ENCODE measurements at regions not wholly inside any gene's neighbourhood (a gene's known extent, or its start where the extent isn't known, plus 50 kb on each side); places are given as distances from the start of the nearest gene placed in this dataset.

DNA sequence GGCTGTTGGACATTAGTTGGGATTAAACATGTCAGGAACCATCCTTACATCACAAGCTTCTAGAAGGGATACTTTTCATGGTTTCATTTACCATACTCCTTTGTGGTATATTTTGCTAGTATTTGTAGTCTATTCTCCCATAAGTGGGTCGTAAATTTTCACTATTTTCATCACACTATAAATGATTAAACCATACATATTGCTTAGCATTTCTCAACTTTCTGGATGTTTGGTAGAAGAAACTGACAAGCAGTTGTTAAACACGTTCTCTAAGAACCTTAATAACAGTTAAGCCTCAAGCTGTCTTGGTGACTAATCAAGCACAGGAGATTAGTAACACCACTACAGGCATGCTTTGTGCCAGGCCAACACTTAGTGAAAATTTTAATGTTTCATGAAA lies 375.5 kb downstream of the NAF1 start:
- no peaks in the 10 kb centered on the region for H3K4me1 Mint-ChIP-seq
- H3K4me3 Mint-ChIP-seq, result no peak overlapping the region
- Histone ChIP-seq H4K20me1 (replicated peaks; ENCODE audit: insufficient read depth) (no peaks in the 10 kb centered on the region), H3K4me2 (no peak overlapping the region), H3K9me2 (ENCODE audit: insufficient read depth) (no peaks in the 10 kb centered on the region), H3K4me1 (ENCODE audit: insufficient read depth) (no peaks in the 10 kb centered on the region), H3K79me2 (replicated peaks; ENCODE audit: insufficient read depth) (no peaks in the 10 kb centered on the region), H3K4me3 (no peak overlapping the region), H2AFZ (no peak overlapping the region), H3F3A (replicated peaks; ENCODE audit: low read depth) (no peaks in the 10 kb centered on the region), H3K27ac (ENCODE audit: low read depth) (no peak overlapping the region), H3K27me3 (ENCODE audit: insufficient read depth) (no peaks in the 10 kb centered on the region), H3K36me3 (ENCODE audit: insufficient read depth) (no peaks in the 10 kb centered on the region)
- no peaks in the 10 kb centered on the region for H3K9me3 Mint-ChIP-seq
- no peaks in the 10 kb centered on the region for H3K36me3 Mint-ChIP-seq (ENCODE audit: low read depth)
- ATAC-seq, result no peak
- no peak overlapping the region for H3K27ac Mint-ChIP-seq
- TF ChIP-seq, protein P1, sequence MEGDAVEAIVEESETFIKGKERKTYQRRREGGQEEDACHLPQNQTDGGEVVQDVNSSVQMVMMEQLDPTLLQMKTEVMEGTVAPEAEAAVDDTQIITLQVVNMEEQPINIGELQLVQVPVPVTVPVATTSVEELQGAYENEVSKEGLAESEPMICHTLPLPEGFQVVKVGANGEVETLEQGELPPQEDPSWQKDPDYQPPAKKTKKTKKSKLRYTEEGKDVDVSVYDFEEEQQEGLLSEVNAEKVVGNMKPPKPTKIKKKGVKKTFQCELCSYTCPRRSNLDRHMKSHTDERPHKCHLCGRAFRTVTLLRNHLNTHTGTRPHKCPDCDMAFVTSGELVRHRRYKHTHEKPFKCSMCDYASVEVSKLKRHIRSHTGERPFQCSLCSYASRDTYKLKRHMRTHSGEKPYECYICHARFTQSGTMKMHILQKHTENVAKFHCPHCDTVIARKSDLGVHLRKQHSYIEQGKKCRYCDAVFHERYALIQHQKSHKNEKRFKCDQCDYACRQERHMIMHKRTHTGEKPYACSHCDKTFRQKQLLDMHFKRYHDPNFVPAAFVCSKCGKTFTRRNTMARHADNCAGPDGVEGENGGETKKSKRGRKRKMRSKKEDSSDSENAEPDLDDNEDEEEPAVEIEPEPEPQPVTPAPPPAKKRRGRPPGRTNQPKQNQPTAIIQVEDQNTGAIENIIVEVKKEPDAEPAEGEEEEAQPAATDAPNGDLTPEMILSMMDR (conservative IDR thresholded peaks at IDR 0.05; ENCODE audit: low read depth in 2 of 2), result no peak
- TF ChIP-seq JUNB (IDR thresholded peaks at IDR 0.05; ENCODE audit: unreplicated experiment), result no peak
- no peak for DNase-seq (ENCODE audit: low spot score)
- H3K27me3 Mint-ChIP-seq (ENCODE audit: insufficient read depth, low read depth, poor library complexity), result no peaks in the 10 kb centered on the region

DNA sequence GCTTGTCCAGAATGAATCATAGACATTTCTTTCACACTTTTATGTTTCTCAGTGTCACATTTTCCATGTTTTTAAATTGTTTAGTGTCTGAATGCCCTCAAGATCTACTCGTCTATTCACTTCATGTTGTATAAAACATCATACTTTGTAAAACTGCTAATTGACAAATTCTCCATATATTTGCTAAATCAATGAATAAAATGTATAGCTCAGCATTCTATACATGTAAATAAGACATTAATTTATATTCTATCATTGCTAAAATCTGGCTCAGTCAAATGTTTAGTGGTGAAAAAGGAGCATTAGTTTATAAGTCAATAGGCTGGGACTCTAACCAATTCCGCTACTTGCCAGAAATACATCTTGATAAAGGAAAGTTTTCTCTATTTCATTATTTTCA lies 379.6 kb downstream of the NAF1 start:
- peaks cover 6% of the 10 kb centered on the region; the same call in 1 of the 2 replicates for H3K4me1 ChIP-seq (ENCODE audit: insufficient read depth)
- H3K4me2 ChIP-seq, result no peak overlapping the region
- no peaks in the 10 kb centered on the region for H3F3A ChIP-seq (replicated peaks; ENCODE audit: low read depth)
- no peaks in the 10 kb centered on the region for H3K9me2 ChIP-seq (ENCODE audit: insufficient read depth)
- H3K4me3 ChIP-seq, result no peak overlapping the region
- Mint-ChIP-seq H3K4me3 (no peak overlapping the region), H3K36me3 (ENCODE audit: low read depth) (no peaks in the 10 kb centered on the region), H3K9me3 (no peaks in the 10 kb centered on the region), H3K27ac (no peak overlapping the region), H3K4me1 (peaks cover 7% of the 10 kb centered on the region; the same call in 2 of the 3 replicates), H3K27me3 (ENCODE audit: insufficient read depth, low read depth, poor library complexity) (no peaks in the 10 kb centered on the region)
- no peaks in the 10 kb centered on the region for H3K27me3 ChIP-seq (ENCODE audit: insufficient read depth)
- H3K27ac ChIP-seq (ENCODE audit: low read depth), result no peak overlapping the region
- ATAC-seq (no peak), DNase-seq (ENCODE audit: low spot score) (no peak)
- no peaks in the 10 kb centered on the region for H3K36me3 ChIP-seq (ENCODE audit: insufficient read depth)
- H3K79me2 ChIP-seq (replicated peaks; ENCODE audit: insufficient read depth), result no peaks in the 10 kb centered on the region
- H4K20me1 ChIP-seq (replicated peaks; ENCODE audit: insufficient read depth), result no peaks in the 10 kb centered on the region
- TF ChIP-seq, protein P1 (conservative IDR thresholded peaks at IDR 0.05; ENCODE audit: low read depth in 2 of 2), result no peak
- TF ChIP-seq ZNF331 (CRISPR knock-in tag; IDR thresholded peaks at IDR 0.05; ENCODE audit: low read depth), result no peak
- TF ChIP-seq, protein P2, sequence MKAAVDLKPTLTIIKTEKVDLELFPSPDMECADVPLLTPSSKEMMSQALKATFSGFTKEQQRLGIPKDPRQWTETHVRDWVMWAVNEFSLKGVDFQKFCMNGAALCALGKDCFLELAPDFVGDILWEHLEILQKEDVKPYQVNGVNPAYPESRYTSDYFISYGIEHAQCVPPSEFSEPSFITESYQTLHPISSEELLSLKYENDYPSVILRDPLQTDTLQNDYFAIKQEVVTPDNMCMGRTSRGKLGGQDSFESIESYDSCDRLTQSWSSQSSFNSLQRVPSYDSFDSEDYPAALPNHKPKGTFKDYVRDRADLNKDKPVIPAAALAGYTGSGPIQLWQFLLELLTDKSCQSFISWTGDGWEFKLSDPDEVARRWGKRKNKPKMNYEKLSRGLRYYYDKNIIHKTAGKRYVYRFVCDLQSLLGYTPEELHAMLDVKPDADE (IDR thresholded peaks at IDR 0.05), result no peak
- no peak for TF ChIP-seq STAT1 (IDR thresholded peaks at IDR 0.05; ENCODE audit: unreplicated experiment)
- TF ChIP-seq, protein P3, sequence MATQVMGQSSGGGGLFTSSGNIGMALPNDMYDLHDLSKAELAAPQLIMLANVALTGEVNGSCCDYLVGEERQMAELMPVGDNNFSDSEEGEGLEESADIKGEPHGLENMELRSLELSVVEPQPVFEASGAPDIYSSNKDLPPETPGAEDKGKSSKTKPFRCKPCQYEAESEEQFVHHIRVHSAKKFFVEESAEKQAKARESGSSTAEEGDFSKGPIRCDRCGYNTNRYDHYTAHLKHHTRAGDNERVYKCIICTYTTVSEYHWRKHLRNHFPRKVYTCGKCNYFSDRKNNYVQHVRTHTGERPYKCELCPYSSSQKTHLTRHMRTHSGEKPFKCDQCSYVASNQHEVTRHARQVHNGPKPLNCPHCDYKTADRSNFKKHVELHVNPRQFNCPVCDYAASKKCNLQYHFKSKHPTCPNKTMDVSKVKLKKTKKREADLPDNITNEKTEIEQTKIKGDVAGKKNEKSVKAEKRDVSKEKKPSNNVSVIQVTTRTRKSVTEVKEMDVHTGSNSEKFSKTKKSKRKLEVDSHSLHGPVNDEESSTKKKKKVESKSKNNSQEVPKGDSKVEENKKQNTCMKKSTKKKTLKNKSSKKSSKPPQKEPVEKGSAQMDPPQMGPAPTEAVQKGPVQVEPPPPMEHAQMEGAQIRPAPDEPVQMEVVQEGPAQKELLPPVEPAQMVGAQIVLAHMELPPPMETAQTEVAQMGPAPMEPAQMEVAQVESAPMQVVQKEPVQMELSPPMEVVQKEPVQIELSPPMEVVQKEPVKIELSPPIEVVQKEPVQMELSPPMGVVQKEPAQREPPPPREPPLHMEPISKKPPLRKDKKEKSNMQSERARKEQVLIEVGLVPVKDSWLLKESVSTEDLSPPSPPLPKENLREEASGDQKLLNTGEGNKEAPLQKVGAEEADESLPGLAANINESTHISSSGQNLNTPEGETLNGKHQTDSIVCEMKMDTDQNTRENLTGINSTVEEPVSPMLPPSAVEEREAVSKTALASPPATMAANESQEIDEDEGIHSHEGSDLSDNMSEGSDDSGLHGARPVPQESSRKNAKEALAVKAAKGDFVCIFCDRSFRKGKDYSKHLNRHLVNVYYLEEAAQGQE (IDR thresholded peaks at IDR 0.05; ENCODE audit: unreplicated experiment), result no peak
- H2AFZ ChIP-seq, result no peak overlapping the region
